ENCODE measurements at regions not wholly inside any gene's neighbourhood (a gene's known extent, or its start where the extent isn't known, plus 50 kb on each side); places are given as distances from the start of the nearest gene placed in this dataset.

DNA sequence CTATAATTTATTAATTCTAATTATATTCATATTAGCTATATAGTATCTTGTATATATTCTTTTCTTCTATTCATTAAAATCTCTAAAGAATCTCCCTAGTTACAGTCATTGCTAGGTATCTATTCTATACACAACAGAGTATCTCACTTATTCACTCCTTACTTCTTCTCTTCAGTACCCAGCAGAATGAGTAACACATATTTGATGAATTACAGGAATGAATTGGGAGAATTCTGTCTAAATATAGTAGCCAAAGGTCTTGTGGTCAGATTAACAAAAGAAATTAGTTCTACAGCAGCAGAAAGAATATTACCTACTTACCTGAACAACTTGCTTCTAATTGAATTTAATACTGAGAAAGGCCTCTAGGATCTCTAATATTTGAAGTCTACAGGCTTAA, 758.0 kb upstream of the ZEB2 start:
- no peak for FAIRE-seq

- FAIRE-seq = no peak
Observed at GRCh38 chr2:145273840-145274239, 753.9 kb upstream of the ZEB2 start.

DNA sequence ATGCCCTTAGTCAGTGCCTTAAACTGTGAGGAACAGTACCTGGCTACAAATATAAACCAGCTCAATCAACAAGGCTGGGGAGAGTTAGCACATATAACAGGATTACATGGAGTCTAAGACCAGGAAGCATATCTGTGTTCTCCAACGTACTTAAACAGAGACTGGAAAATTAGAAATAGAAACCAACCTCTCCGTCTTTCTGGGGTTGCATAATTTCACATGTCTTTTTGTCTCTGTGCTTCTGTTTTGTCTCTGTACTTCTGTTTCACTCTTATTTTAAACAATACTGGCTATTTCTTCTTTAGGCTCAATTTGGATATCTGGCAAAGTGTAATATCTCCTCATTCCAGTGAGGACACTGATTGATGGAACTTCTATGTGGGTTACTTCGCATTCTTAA, 749.0 kb upstream of the ZEB2 start:
- no peak for FAIRE-seq

DNA sequence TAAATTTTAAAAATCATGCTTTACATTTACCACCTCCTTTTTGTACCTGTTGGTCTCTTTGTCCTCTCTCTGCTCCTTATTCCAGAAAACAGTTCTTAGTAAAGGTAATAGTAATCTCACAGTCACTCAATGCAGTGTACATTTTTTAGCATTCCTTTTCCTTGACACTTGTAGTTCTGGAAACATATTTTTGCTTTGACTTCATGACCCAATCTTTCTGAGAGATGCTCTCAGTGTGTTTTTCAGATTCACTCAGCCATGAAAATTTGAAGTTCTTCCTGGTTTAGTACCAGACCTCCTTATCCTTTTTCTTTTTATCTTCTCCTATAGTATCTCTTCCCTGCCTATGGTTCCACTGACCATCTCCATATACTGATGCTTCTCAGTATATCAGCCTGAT, 747.5 kb upstream of the ZEB2 start:
- no peak for FAIRE-seq

- no peak for FAIRE-seq
Observed at GRCh38 chr2:145265244-145265643, 745.3 kb upstream of the ZEB2 start.

GRCh38 chr2:145260674-145261073, 740.8 kb upstream of the ZEB2 start:
- no peak for FAIRE-seq

GRCh38 chr2:145260081-145260480, 740.2 kb upstream of the ZEB2 start:
- no peak for FAIRE-seq

GRCh38 chr2:145258903-145259579, 739.1 kb upstream of the ZEB2 start:
- FAIRE-seq = no peak

GRCh38 chr2:145257931-145258330, 738.0 kb upstream of the ZEB2 start:
- FAIRE-seq = no peak

GRCh38 chr2:145256551-145256950, 736.6 kb upstream of the ZEB2 start:
- no peak for FAIRE-seq

- no peak for FAIRE-seq
Observed at GRCh38 chr2:145254291-145254690, 734.4 kb upstream of the ZEB2 start.

DNA sequence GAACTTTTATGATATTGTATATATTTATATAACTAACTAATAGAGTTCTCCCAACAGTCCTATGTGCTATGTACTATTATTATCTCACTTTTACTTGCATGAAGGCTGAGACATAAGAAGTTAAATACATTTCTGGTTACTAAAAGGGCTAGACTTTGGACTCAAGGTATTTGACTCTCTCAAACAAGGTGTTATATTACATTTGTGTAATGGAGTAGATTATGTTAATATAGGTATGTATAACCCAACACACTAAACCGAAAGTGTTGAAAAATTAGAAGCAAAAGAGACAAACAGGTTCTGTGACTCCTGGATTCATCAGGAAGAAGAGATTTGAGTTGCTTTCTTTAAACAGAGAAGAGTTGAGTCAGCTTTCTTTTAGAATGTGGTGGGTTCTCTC, 733.6 kb upstream of the ZEB2 start:
- no peak for FAIRE-seq

- FAIRE-seq = no peak
Observed at GRCh38 chr2:145245268-145245870, 725.5 kb upstream of the ZEB2 start.

DNA sequence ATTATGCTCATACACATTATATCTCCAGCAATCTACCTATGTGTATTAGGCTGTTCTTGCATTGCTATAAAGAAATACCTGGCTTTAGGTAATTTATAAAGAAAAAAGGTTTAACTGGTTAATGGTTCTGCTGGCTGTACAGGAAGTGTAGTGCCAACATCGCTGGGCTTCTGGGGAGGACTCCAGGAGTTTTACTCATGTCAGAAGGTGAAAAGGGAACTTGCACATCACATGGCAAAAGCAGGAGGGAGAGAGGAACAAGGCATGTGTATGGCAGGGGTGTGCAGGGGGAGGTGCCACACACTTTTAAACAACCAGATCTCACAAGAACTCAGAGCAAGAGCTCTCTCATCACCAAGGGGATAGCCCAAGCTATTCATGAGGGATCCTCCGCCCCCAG, 715.4 kb upstream of the ZEB2 start:
- no peak for FAIRE-seq

- no peak for FAIRE-seq
Observed at GRCh38 chr2:145230546-145230945, 710.6 kb upstream of the ZEB2 start.

GRCh38 chr2:145228506-145228905, 708.6 kb upstream of the ZEB2 start:
- no peak for FAIRE-seq

- FAIRE-seq = no peak
Observed at GRCh38 chr2:145226901-145227300, 707.0 kb upstream of the ZEB2 start.

DNA sequence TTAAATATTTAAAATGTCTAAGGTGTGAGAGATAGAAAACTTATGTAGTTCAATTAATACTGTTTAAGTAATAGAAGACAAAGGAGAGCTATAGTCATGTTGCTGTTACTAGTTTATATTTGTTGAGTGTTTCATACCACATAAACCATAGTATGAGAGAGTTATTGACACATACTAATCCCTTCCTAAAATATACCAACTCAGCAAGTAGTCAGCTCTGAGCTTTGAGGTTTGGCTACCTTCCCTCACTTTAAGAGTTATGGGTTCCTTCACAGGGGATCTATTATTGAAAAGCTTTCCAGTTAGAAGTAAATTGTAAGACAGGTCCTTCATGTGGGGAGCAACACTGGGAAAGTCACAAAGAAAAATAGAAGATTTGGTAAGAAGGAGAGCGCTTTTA, 701.6 kb upstream of the ZEB2 start:
- FAIRE-seq = no peak

DNA sequence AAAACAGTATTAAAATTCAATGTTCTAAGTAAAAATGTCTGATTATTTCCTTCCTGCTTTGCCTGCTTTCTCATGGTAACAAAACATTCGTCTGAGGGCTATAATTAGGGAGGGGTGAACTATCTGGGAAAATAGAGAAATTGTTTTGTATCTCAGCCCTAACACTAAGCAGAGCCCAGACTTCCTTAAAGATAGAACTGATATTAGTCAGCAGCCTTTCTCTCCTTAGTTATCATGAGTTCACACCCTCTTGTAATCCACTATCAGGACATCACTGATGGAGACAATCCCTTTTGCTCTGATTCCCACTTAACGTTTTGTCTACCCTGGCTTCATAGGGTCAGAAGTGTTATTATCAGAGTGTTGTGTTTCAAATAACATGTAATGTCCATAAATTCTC, 701.1 kb upstream of the ZEB2 start:
- no peak for FAIRE-seq

DNA sequence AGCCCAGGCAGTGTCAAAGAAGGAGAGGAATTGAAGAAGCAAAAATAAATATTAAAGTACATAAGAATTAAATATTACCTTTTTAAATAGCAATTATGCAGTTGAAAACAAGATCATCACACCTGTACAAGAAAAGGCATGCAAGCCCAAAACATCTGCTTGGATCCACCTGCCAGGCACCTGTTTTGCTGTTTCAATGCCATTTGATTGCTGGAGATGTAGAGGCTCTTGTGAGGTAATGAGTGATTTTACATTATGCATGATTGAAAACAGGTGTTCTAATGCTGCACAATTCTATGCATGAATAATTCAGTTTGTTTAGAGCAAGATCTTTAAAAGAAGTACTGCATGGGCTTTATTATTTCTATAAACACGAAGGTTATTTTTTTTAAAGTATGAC, 700.6 kb upstream of the ZEB2 start:
- FAIRE-seq = no peak

GRCh38 chr2:145207884-145208283, 688.0 kb upstream of the ZEB2 start:
- FAIRE-seq = no peak

DNA sequence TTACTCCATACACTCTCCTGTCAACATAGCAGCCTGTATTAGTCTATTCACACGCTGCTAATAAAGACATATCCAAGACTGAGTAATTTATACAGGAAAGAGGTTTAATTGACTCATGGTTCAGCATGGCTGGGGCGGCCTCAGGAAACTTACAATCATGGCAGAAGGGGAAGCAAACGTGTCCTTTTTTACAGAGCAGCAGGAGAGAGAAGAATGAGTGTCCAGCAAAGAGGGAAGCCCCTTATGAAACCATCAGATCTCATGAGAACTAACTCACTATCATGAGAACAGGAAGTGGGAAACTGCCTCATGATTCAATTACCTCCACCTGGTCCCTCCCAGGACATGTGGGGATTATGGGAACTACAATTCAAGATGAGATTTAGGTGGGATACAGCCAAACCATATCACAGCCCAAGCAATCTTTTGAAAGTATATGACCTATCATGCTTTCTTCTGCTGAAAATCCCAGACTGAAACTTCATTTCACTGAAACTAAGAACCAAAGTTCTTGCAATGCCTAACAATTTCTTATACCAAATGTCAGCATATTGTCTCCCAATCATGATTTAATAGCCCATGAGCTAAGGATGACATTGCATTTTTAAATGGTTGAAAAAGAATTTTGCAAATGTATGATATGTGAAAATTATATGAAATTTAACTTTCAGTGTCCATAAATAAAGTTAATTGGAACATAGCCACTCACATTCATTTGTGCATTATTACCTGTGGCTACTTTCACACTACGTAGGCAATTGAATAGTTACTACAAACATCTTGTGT, 686.8 kb upstream of the ZEB2 start:
- no peak for FAIRE-seq

- FAIRE-seq = no peak
Observed at GRCh38 chr2:145203891-145204290, 684.0 kb upstream of the ZEB2 start.

Measured in colon (tissue), 2 donors.